IMR-90 (cell line): ENCODE measurements at regions not wholly inside any gene's neighbourhood (a gene's known extent, or its start where the extent isn't known, plus 50 kb on each side); places are given as distances from the start of the nearest gene placed in this dataset.

ENCODE experiments used
- ATAC-seq: fragments of 200-7000 bp; cut with Tn5 transposase; 2 replicates; pipeline ENCODE4 v1.9.1; 2020; ENCODE audit warnings: low read depth, mild to moderate bottlenecking, moderate library complexity
- BruUV-seq: library from RNA; stranded (reverse); fragments of 400-500 nt; replicated peaks from 2 replicates; lab custom pipeline; 2021; lab: Mats Ljungman, UMichigan
- CTCF ChIA-PET: fragments of 300-600 bp; formaldehyde crosslinking; extraction: SDS; loops from one replicate; lab custom pipeline; 2021; ENCODE audit warnings: antibody characterized with exemption; lab: Yijun Ruan, JAX
- POLR2A ChIA-PET: fragments of 300-600 bp; sonication (Branson Sonifier 250); formaldehyde crosslinking; loops from one replicate; lab custom pipeline; 2022; ENCODE audit warnings: antibody characterized with exemption; ENCODE audit not compliant: unreplicated experiment; lab: Charles Lee
- DNase-seq: peaks from one replicate; pipeline ENCODE4 v3.0.0; 2013
- H2AFZ ChIP-seq: replicated peaks from 2 replicates; pipeline ENCODE3; 2013; ENCODE audit warnings: low read length, mild to moderate bottlenecking; ENCODE audit not compliant: poor library complexity
- H2AK5ac ChIP-seq: 2 replicates; pipeline ENCODE4 v1.6.1; 2013; ENCODE audit warnings: low read depth, low read length, inconsistent platforms
- H2AK9ac ChIP-seq: replicated peaks from 2 replicates; pipeline ENCODE3; 2013; ENCODE audit warnings: mild to moderate bottlenecking, low read depth, low read length, moderate library complexity; ENCODE audit not compliant: poor library complexity
- H2BK120ac ChIP-seq: 2 replicates; pipeline ENCODE4 v1.6.1; 2013; ENCODE audit warnings: low read depth, low read length, inconsistent platforms
- H2BK15ac ChIP-seq: 3 replicates; pipeline ENCODE4 v1.6.1; 2013; ENCODE audit warnings: low read depth, low read length, inconsistent platforms
- H2BK20ac ChIP-seq: 2 replicates; pipeline ENCODE4 v1.6.1; 2013; ENCODE audit warnings: low read depth, mild to moderate bottlenecking, inconsistent platforms, low read length, moderate library complexity
- H2BK5ac ChIP-seq: 2 replicates; pipeline ENCODE4 v1.6.1; 2013; ENCODE audit warnings: mild to moderate bottlenecking, low read depth, low read length, inconsistent platforms; ENCODE audit not compliant: poor library complexity, severe bottlenecking
- H3K14ac ChIP-seq: replicated peaks from 2 replicates; pipeline ENCODE4 v1.6.1; 2013; ENCODE audit warnings: low read depth, low read length, inconsistent platforms
- H3K18ac ChIP-seq: 2 replicates; pipeline ENCODE4 v1.6.1; 2013; ENCODE audit warnings: low read depth, low read length, control low read depth
- H3K23ac ChIP-seq: 2 replicates; pipeline ENCODE4 v1.6.1; 2013; ENCODE audit warnings: low read depth, low read length, inconsistent platforms
- H3K27ac ChIP-seq: 2 replicates; pipeline ENCODE4 v1.5.1; 2013; ENCODE audit warnings: mild to moderate bottlenecking, control low read depth, low read length; ENCODE audit not compliant: insufficient read depth
- H3K27me3 ChIP-seq: 2 replicates; pipeline ENCODE4 v1.6.1; 2013; ENCODE audit warnings: low read length; ENCODE audit not compliant: control insufficient read depth, insufficient read depth
- H3K36me3 ChIP-seq: 2 replicates; pipeline ENCODE4 v1.6.1; 2013; ENCODE audit warnings: low read length, mixed read lengths; ENCODE audit not compliant: control insufficient read depth, insufficient read depth
- H3K4ac ChIP-seq: 2 replicates; pipeline ENCODE4 v1.6.1; 2013; ENCODE audit warnings: low read depth, low read length, inconsistent platforms
- H3K4me1 ChIP-seq: 2 replicates; pipeline ENCODE4 v1.6.1; 2013; ENCODE audit warnings: low read length, mixed read lengths; ENCODE audit not compliant: control insufficient read depth, insufficient read depth
- H3K4me2 ChIP-seq: 2 replicates; pipeline ENCODE4 v1.6.1; 2013; ENCODE audit warnings: low read depth, mild to moderate bottlenecking, control low read depth, low read length, moderate library complexity
- H3K4me3 ChIP-seq: 2 replicates; pipeline ENCODE4 v1.5.1; 2013; ENCODE audit warnings: low read depth, mild to moderate bottlenecking, control low read depth, low read length, moderate library complexity; ENCODE audit not compliant: insufficient read depth
- H3K56ac ChIP-seq: 2 replicates; pipeline ENCODE4 v1.6.1; 2013; ENCODE audit warnings: low read length, inconsistent platforms; ENCODE audit not compliant: insufficient read depth; ENCODE audit errors: extremely low read depth
- H3K79me1 ChIP-seq, 2 experiments: 2 replicates each; pipeline ENCODE4 v1.6.1; 2013; ENCODE audit warnings: low read length in 2 of 2, inconsistent platforms in 1 of 2, low read depth in 1 of 2
- H3K9ac ChIP-seq: 2 replicates; pipeline ENCODE4 v1.6.1; 2013; ENCODE audit warnings: low read depth, low read length, control low read depth
- H3K9me1 ChIP-seq: 2 replicates; pipeline ENCODE4 v1.6.1; 2013; ENCODE audit warnings: low read length, inconsistent platforms; ENCODE audit not compliant: insufficient read depth
- H3K9me3 ChIP-seq: 2 replicates; pipeline ENCODE4 v1.6.1; 2013; ENCODE audit warnings: low read length; ENCODE audit not compliant: control insufficient read depth, insufficient read depth
- H4K20me1 ChIP-seq: 2 replicates; pipeline ENCODE4 v1.6.1; 2013; ENCODE audit warnings: low read length, inconsistent platforms; ENCODE audit not compliant: insufficient read depth
- H4K5ac ChIP-seq: 2 replicates; pipeline ENCODE4 v1.6.1; 2013; ENCODE audit warnings: mild to moderate bottlenecking, low read depth, low read length, control low read depth
- H4K8ac ChIP-seq, 2 experiments: 2 replicates each; pipeline ENCODE4 v1.6.1; 2013; ENCODE audit warnings: low read depth in 2 of 2, low read length in 2 of 2, control low read depth in 1 of 2, inconsistent platforms in 1 of 2
- H4K91ac ChIP-seq: 2 replicates; pipeline ENCODE4 v1.6.1; 2013; ENCODE audit warnings: low read depth, low read length, inconsistent platforms; ENCODE audit not compliant: insufficient read depth
- CEBPB ChIP-seq: IDR thresholded peaks from 2 replicates; pipeline ENCODE4 v1.6.1; 2012; ENCODE audit warnings: low read depth, low read length, improper control_type of control experiment
- RCOR1 ChIP-seq: IDR thresholded peaks from 2 replicates; pipeline ENCODE4 v1.6.1; 2012; ENCODE audit warnings: mild to moderate bottlenecking, low read length, improper control_type of control experiment; ENCODE audit not compliant: insufficient replicate concordance
- WGBS, 2 experiments: methylation state at CpG; one replicate each; pipeline versions ENCODE4 v1.1.5 to v1.1.7; 2013; ENCODE audit warnings: missing lambda C conversion rate in 2 of 2; ENCODE audit not compliant: insufficient read length in 1 of 2; ENCODE audit errors: extremely low coverage in 2 of 2; 5-methylcytosine and 5-hydroxymethylcytosine counted together
- dilution Hi-C: fragments of 300-500 bp; cut with HindIII; formaldehyde crosslinking; loops from one replicate; pipeline ENCODE4 v1.14.3; 2018; ENCODE audit warnings: low sequenced_read_pairs; ENCODE audit not compliant: unreplicated experiment
- in situ Hi-C: fragments of 300-500 bp; cut with MboI; formaldehyde crosslinking; loops from 3 replicates; pipeline ENCODE4 v1.14.3; 2019; ENCODE audit warnings: low sequenced_read_pairs, inconsistent platforms, mixed read lengths
- intact Hi-C: fragments of 100-400 bp; cut with micrococcal nuclease; formaldehyde crosslinking; loops from 2 replicates; pipeline ENCODE4 v1.10.0; 2022

DNA sequence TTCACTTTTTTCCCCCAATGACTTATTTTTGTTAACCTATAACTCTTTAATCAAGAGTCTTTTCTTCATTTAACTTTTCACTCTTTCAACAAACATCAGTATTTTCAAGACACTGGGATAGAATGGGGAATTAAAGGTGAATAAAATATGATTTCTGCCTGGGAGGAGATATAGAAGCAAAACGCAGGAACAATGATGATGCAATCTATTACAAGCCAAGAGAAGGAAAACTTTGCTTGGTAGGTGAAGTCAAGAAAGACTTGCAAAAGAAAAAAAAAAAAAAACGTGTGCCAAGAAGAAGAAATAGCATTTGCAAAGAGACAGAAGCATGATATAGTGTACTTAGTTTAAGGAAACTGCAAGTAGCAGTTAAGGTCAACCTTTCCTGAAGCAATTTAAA is 207.3 kb upstream of the KCNH7 start:
- peaks cover 2% of the 10 kb centered on the region; the same call in 1 of the 2 replicates for H3K9me3 ChIP-seq
- H2BK5ac ChIP-seq = no peak overlapping the region
- no peak overlapping the region for H3K23ac ChIP-seq
- POLR2A ChIA-PET = no interaction called here
- no peaks in the 10 kb centered on the region for H4K20me1 ChIP-seq
- no peak overlapping the region for H2BK20ac ChIP-seq
- H2AFZ ChIP-seq = no peak overlapping the region
- no peaks in the 10 kb centered on the region for H3K9me1 ChIP-seq
- no peak overlapping the region for H3K9ac ChIP-seq
- no CpG with 5 or more reads among the region's 2 CpGs for WGBS, 2 experiments
- H3K4ac ChIP-seq = no peak overlapping the region
- dilution Hi-C loops (no loop called here), in situ Hi-C loops (no loop called here), intact Hi-C loops (no loop called here)
- H2BK15ac ChIP-seq = no peak overlapping the region
- H3K36me3 ChIP-seq = no peaks in the 10 kb centered on the region
- H3K18ac ChIP-seq = no peak overlapping the region
- DNase-seq = no peak
- no peak overlapping the region for H3K27ac ChIP-seq
- no peak overlapping the region for H3K56ac ChIP-seq
- H3K4me2 ChIP-seq = no peak overlapping the region
- CTCF ChIA-PET = no interaction called here
- H2AK5ac ChIP-seq = no peak overlapping the region
- no peaks in the 10 kb centered on the region for H3K4me1 ChIP-seq
- no peak overlapping the region for H4K5ac ChIP-seq
- BruUV-seq = no TSS peak
- no peak overlapping the region for H3K4me3 ChIP-seq
- H3K79me1 ChIP-seq = no peaks in the 10 kb centered on the region
- no peak overlapping the region for H3K14ac ChIP-seq
- TF ChIP-seq RCOR1 = no peak
- peak; percentile 38; the same call in 1 of the 2 replicates for TF ChIP-seq CEBPB
- H2BK120ac ChIP-seq = no peak overlapping the region
- H4K8ac ChIP-seq = no peak overlapping the region
- no peak for ATAC-seq
- no peaks in the 10 kb centered on the region for H3K27me3 ChIP-seq
- no peak overlapping the region for H4K91ac ChIP-seq
- no peak overlapping the region for H2AK9ac ChIP-seq
